ENCODE measurements at regions not wholly inside any gene's neighbourhood (a gene's known extent, or its start where the extent isn't known, plus 50 kb on each side); places are given as distances from the start of the nearest gene placed in this dataset.

DNA sequence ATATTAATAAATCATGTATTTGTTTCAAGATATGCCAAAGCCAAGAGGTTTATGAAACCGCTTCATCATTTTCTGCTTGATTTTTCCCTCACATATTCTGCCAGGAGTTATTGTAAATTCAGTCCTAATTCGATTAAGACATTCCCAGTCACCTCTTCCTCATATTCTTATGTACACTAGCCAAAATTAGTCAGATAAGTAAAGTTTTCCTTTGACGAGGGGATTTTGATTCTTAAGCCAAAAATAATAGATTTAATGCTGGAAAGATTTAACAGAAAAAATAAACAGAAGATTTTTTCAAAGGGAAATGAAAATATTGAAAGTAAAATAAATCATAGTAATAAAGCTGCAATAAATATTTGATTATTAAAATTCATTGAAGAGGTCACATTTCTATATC is 51.0 kb upstream of the VEGFC start:
- WGBS (ENCODE audit: insufficient coverage) = no CpG with 5 or more reads among the region's 3 CpGs
- H3K27me3 ChIP-seq (ENCODE audit: control insufficient read depth in 2 of 2, insufficient read depth in 2 of 2, low read length in 2 of 2) = peaks cover 0 to 1% of the 10 kb centered on the region in 2 donors
- intact Hi-C loops (cut with micrococcal nuclease) = no loop called here
- Mint-ChIP-seq H3K4me3 (no peak overlapping the region), H3K9me3 (peaks cover 0 to 6% (median 1%) of the 10 kb centered on the region in 7 donors), H3K4me1 (peaks cover 11% of the 10 kb centered on the region), H3K27ac (no peak overlapping the region), H3K36me3 (no peaks in the 10 kb centered on the region), H3K27me3 (ENCODE audit: low read depth in 3 of 3) (peaks cover 3 to 4% (median 3%) of the 10 kb centered on the region in 3 donors)
- no peak overlapping the region for H3K27ac ChIP-seq (ENCODE audit: low read depth in 1 of 2, low read length in 2 of 2)
- H3K36me3 ChIP-seq (replicated peaks in 1 of 2; ENCODE audit: control insufficient read depth in 1 of 2, insufficient read depth in 2 of 2, low read length in 2 of 2) = no peaks in the 10 kb centered on the region
- DNase-seq = no peak
- no peak overlapping the region for H3K4me3 ChIP-seq (replicated peaks in 1 of 3; ENCODE audit: low read depth in 2 of 3, low read length in 3 of 3)
- H4K20me1 ChIP-seq (ENCODE audit: insufficient read depth, low read length) = no peaks in the 10 kb centered on the region
- no peaks in the 10 kb centered on the region for H3K9me3 ChIP-seq (replicated peaks in 1 of 2; ENCODE audit: control insufficient read depth in 1 of 2, insufficient read depth in 1 of 2, low read length in 2 of 2)
- H3K79me2 ChIP-seq (ENCODE audit: insufficient read depth, low read length) = no peaks in the 10 kb centered on the region
- TF ChIP-seq CTCF (IDR thresholded peaks at IDR 0.05) = no peak
- H3K4me1 ChIP-seq (ENCODE audit: control insufficient read depth in 1 of 2, insufficient read depth in 2 of 2, low read length in 2 of 2) = peaks cover 0 to 3% of the 10 kb centered on the region in 2 donors
- H2AFZ ChIP-seq (ENCODE audit: insufficient read depth, low read depth, low read length, poor library complexity, severe bottlenecking) = no peak overlapping the region
- no peak overlapping the region for H3K9ac ChIP-seq (ENCODE audit: insufficient read depth, low read length, poor library complexity, severe bottlenecking)
- no peak overlapping the region for H3K4me2 ChIP-seq (replicated peaks; ENCODE audit: extremely low read depth, low read length, poor library complexity, severe bottlenecking)

DNA sequence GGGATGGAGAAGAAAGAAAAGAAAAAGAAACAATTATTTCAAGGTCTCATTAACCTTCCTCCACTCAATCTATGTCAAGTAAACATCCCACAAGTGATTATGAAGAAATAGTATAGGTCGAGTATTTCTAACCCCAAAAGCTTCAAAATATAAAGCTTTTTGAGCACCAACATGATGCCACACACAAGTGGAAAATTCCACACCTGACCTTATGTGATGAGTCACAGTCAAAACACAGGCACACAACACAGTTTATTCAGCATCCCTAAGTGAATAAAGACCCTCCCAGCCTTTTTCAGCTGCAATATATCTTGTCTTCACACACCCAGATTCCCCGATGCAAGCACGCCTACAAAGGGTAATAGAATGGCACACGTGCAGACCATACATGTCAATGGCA is 51.7 kb upstream of the VEGFC start:
- Histone ChIP-seq H3K4me2 (replicated peaks; ENCODE audit: extremely low read depth, low read length, poor library complexity, severe bottlenecking) (no peak overlapping the region), H3K4me1 (ENCODE audit: control insufficient read depth in 1 of 2, insufficient read depth in 2 of 2, low read length in 2 of 2) (peaks cover 0 to 3% of the 10 kb centered on the region in 2 donors), H3K9ac (ENCODE audit: insufficient read depth, low read length, poor library complexity, severe bottlenecking) (no peak overlapping the region), H3K27me3 (ENCODE audit: control insufficient read depth in 2 of 2, insufficient read depth in 2 of 2, low read length in 2 of 2) (no peaks in the 10 kb centered on the region), H3K36me3 (replicated peaks in 1 of 2; ENCODE audit: control insufficient read depth in 1 of 2, insufficient read depth in 2 of 2, low read length in 2 of 2) (no peaks in the 10 kb centered on the region), H3K4me3 (replicated peaks in 1 of 3; ENCODE audit: low read depth in 2 of 3, low read length in 3 of 3) (no peak overlapping the region), H2AFZ (ENCODE audit: insufficient read depth, low read depth, low read length, poor library complexity, severe bottlenecking) (no peak overlapping the region), H3K79me2 (ENCODE audit: insufficient read depth, low read length) (no peaks in the 10 kb centered on the region), H3K27ac (ENCODE audit: low read depth in 1 of 2, low read length in 2 of 2) (no peak overlapping the region), H4K20me1 (ENCODE audit: insufficient read depth, low read length) (no peaks in the 10 kb centered on the region), H3K9me3 (replicated peaks in 1 of 2; ENCODE audit: control insufficient read depth in 1 of 2, insufficient read depth in 1 of 2, low read length in 2 of 2) (no peaks in the 10 kb centered on the region)
- Mint-ChIP-seq H3K9me3 (peaks cover 0 to 6% (median 1%) of the 10 kb centered on the region in 7 donors), H3K27ac (no peak overlapping the region), H3K4me3 (no peak overlapping the region), H3K27me3 (ENCODE audit: low read depth in 3 of 3) (peaks cover 3 to 4% (median 3%) of the 10 kb centered on the region in 3 donors), H3K4me1 (peaks cover 11% of the 10 kb centered on the region), H3K36me3 (no peaks in the 10 kb centered on the region)
- no peak for DNase-seq
- WGBS (ENCODE audit: insufficient coverage) = 98% methylated on average over 3 of the region's 4 CpGs
- TF ChIP-seq CTCF (IDR thresholded peaks at IDR 0.05) = no peak
- intact Hi-C loops (cut with micrococcal nuclease) = no loop called here

All from CD14-positive monocyte (primary cell).